GM23338 (cell line): ENCODE measurements at regions not wholly inside any gene's neighbourhood (a gene's known extent, or its start where the extent isn't known, plus 50 kb on each side); places are given as distances from the start of the nearest gene placed in this dataset.

Experiments
- ATAC-seq: fragments of 200-7000 bp; cut with Tn5 transposase; 3 replicates; pipeline ENCODE4 v1.9.1; 2020
- DNase-seq: peaks from one replicate; pipeline ENCODE4 v3.0.0-alpha.2; 2015; ENCODE audit warnings: low spot score
- H2AFZ ChIP-seq: fragments of 200-600 bp; sonication (generic); 2 replicates; pipeline ENCODE4 v1.8.0; 2016; ENCODE audit warnings: antibody characterized with exemption, mild to moderate bottlenecking, moderate library complexity
- H3F3A ChIP-seq: fragments of 200-600 bp; sonication (generic); replicated peaks from 2 replicates; pipeline ENCODE4 v1.8.0; 2017; ENCODE audit warnings: antibody characterized with exemption, mixed run types, low read depth
- H3K27ac ChIP-seq: fragments of 200-600 bp; sonication (generic); 2 replicates; pipeline ENCODE4 v1.6.1; 2016; ENCODE audit warnings: low read depth
- H3K27me3 ChIP-seq: fragments of 200-600 bp; sonication (generic); 2 replicates; pipeline ENCODE4 v1.8.0; 2016; ENCODE audit warnings: mild to moderate bottlenecking, mixed run types, moderate library complexity; ENCODE audit not compliant: insufficient read depth
- H3K36me3 ChIP-seq: fragments of 200-600 bp; sonication (generic); 2 replicates; pipeline ENCODE4 v1.8.0; 2016; ENCODE audit warnings: mild to moderate bottlenecking; ENCODE audit not compliant: insufficient read depth
- H3K4me1 ChIP-seq: fragments of 200-600 bp; sonication (generic); 2 replicates; pipeline ENCODE4 v1.8.0; 2016; ENCODE audit warnings: mild to moderate bottlenecking, moderate library complexity; ENCODE audit not compliant: insufficient read depth
- H3K4me2 ChIP-seq: fragments of 200-600 bp; sonication (generic); 2 replicates; pipeline ENCODE4 v1.7.1; 2017; ENCODE audit warnings: mixed run types
- H3K4me3 ChIP-seq: fragments of 200-600 bp; sonication (generic); 2 replicates; pipeline ENCODE4 v1.6.1; 2016; ENCODE audit warnings: mixed run types
- H3K79me2 ChIP-seq: fragments of 200-600 bp; sonication (generic); replicated peaks from 2 replicates; pipeline ENCODE4 v1.8.0; 2017; ENCODE audit warnings: mild to moderate bottlenecking; ENCODE audit not compliant: insufficient read depth
- H3K9me2 ChIP-seq: fragments of 200-600 bp; sonication (generic); 2 replicates; pipeline ENCODE4 v1.8.0; 2017; ENCODE audit not compliant: insufficient read depth
- H4K20me1 ChIP-seq: fragments of 200-600 bp; sonication (generic); replicated peaks from 2 replicates; pipeline ENCODE4 v1.8.0; 2017; ENCODE audit warnings: mild to moderate bottlenecking; ENCODE audit not compliant: insufficient read depth
- H3K27ac Mint-ChIP-seq: 2 replicates; pipeline ENCODE4 v1.8.0; 2020; ENCODE audit warnings: inconsistent platforms, mild to moderate bottlenecking, moderate library complexity, mixed read lengths
- H3K27me3 Mint-ChIP-seq: 3 replicates; pipeline ENCODE4 v1.8.0; 2022; ENCODE audit warnings: low read depth, mild to moderate bottlenecking, moderate library complexity, mixed read lengths, inconsistent platforms; ENCODE audit not compliant: insufficient read depth, poor library complexity
- H3K36me3 Mint-ChIP-seq: 3 replicates; pipeline ENCODE4 v1.8.0; 2021; ENCODE audit warnings: low read depth, mild to moderate bottlenecking, inconsistent platforms, moderate library complexity, mixed read lengths
- H3K4me1 Mint-ChIP-seq: 3 replicates; pipeline ENCODE4 v1.8.0; 2020; ENCODE audit warnings: mild to moderate bottlenecking, inconsistent platforms, mixed read lengths
- H3K4me3 Mint-ChIP-seq: 3 replicates; pipeline ENCODE4 v1.8.0; 2021; ENCODE audit warnings: moderate library complexity, mild to moderate bottlenecking, inconsistent platforms, mixed read lengths
- H3K9me3 Mint-ChIP-seq: 3 replicates; pipeline ENCODE4 v1.8.0; 2020; ENCODE audit warnings: moderate library complexity, mild to moderate bottlenecking, inconsistent platforms, mixed read lengths
- CTCF ChIP-seq, 2 experiments: fragments of 200-600 bp in 1 of 2; sonication (generic) in 1 of 2; conservative IDR thresholded peaks; 2 replicates each; pipeline versions ENCODE4 v1.5.1 to v1.6.1; 2016 to 2017; ENCODE audit warnings: antibody characterized with exemption in 2 of 2, low read depth in 2 of 2, mild to moderate bottlenecking in 2 of 2, moderate library complexity in 1 of 2
- ETS1 ChIP-seq: IDR thresholded peaks from 2 replicates; pipeline ENCODE4 v1.6.1; 2016; ENCODE audit warnings: antibody characterized with exemption
- EZH2 ChIP-seq: fragments of 200-600 bp; sonication (generic); IDR thresholded peaks from one replicate; pipeline ENCODE4 v1.8.0; 2017; ENCODE audit warnings: antibody characterized with exemption, mild to moderate bottlenecking, low read depth; ENCODE audit not compliant: unreplicated experiment
- EZH2phosphoT487 ChIP-seq: fragments of 200-600 bp; sonication (generic); IDR thresholded peaks from one replicate; pipeline ENCODE4 v1.8.1; 2018; ENCODE audit warnings: antibody characterized with exemption; ENCODE audit not compliant: unreplicated experiment
- JUNB ChIP-seq: IDR thresholded peaks from one replicate; pipeline ENCODE4 v1.6.1; 2016; ENCODE audit warnings: antibody characterized with exemption; ENCODE audit not compliant: unreplicated experiment
- NANOG ChIP-seq: IDR thresholded peaks from 2 replicates; pipeline ENCODE4 v1.6.1; 2016; ENCODE audit warnings: antibody characterized with exemption, borderline replicate concordance
- POLR2AphosphoS5 ChIP-seq: IDR thresholded peaks from 2 replicates; pipeline ENCODE4 v1.6.1; 2016; ENCODE audit warnings: antibody characterized with exemption, low read depth
- REST ChIP-seq: IDR thresholded peaks from one replicate; pipeline ENCODE4 v1.6.1; 2018; ENCODE audit warnings: antibody characterized with exemption; ENCODE audit not compliant: unreplicated experiment
- STAT1 ChIP-seq: IDR thresholded peaks from one replicate; pipeline ENCODE4 v1.6.1; 2016; ENCODE audit warnings: antibody characterized with exemption; ENCODE audit not compliant: unreplicated experiment
- ZNF114 ChIP-seq: fragments of 250-450 bp; sonication (Bioruptor Pico); IDR thresholded peaks from 2 replicates; pipeline ENCODE4 v1.5.0; 2020; ENCODE audit warnings: mild to moderate bottlenecking, moderate library complexity
- ZNF331 ChIP-seq: fragments of 250-450 bp; sonication (Bioruptor Pico); IDR thresholded peaks from 2 replicates; pipeline ENCODE4 v1.5.0; 2020; ENCODE audit warnings: low read depth, mild to moderate bottlenecking, moderate library complexity

GRCh38 chr11:24249921-24250320 lies 246.9 kb upstream of the LUZP2 start:
- Mint-ChIP-seq H3K4me1 (peaks cover 6% of the 10 kb centered on the region; the same call in 2 of the 3 replicates), H3K27ac (no peak overlapping the region), H3K9me3 (no peaks in the 10 kb centered on the region), H3K27me3 (no peaks in the 10 kb centered on the region), H3K36me3 (no peaks in the 10 kb centered on the region), H3K4me3 (no peak overlapping the region)
- H3K79me2 ChIP-seq = no peaks in the 10 kb centered on the region
- no peaks in the 10 kb centered on the region for H3K27me3 ChIP-seq
- ATAC-seq (no peak), DNase-seq (no peak)
- no peak overlapping the region for H2AFZ ChIP-seq
- H3K27ac ChIP-seq = no peak overlapping the region
- H3K36me3 ChIP-seq = no peaks in the 10 kb centered on the region
- H3K4me1 ChIP-seq = no peaks in the 10 kb centered on the region
- no peaks in the 10 kb centered on the region for H4K20me1 ChIP-seq
- H3K4me2 ChIP-seq = no peak overlapping the region
- no peaks in the 10 kb centered on the region for H3K9me2 ChIP-seq
- no peaks in the 10 kb centered on the region for H3F3A ChIP-seq
- H3K4me3 ChIP-seq = no peak overlapping the region
- no peak for TF ChIP-seq EZH2phosphoT487
- TF ChIP-seq REST = no peak
- TF ChIP-seq JUNB = no peak

GRCh38 chr11:24253237-24253760 lies 243.6 kb upstream of the LUZP2 start:
- no peak for ATAC-seq
- H3K27ac Mint-ChIP-seq = no peak overlapping the region

More at GRCh38 chr11:24253237-24253760, 243.6 kb upstream of the LUZP2 start:
- Mint-ChIP-seq H3K9me3 (no peaks in the 10 kb centered on the region), H3K4me3 (no peak overlapping the region), H3K36me3 (no peaks in the 10 kb centered on the region), H3K27me3 (no peaks in the 10 kb centered on the region), H3K4me1 (peaks cover 6% of the 10 kb centered on the region; the same call in 2 of the 3 replicates)
- Histone ChIP-seq H3K27me3 (no peaks in the 10 kb centered on the region), H3K36me3 (no peaks in the 10 kb centered on the region), H3K27ac (no peak overlapping the region), H3K4me3 (no peak overlapping the region), H2AFZ (peak overlapping the region; percentile 21; the same call in 1 of the 2 replicates), H3K4me2 (no peak overlapping the region), H3K9me2 (no peaks in the 10 kb centered on the region), H3K4me1 (no peaks in the 10 kb centered on the region), H3F3A (no peaks in the 10 kb centered on the region), H4K20me1 (no peaks in the 10 kb centered on the region), H3K79me2 (no peaks in the 10 kb centered on the region)
- DNase-seq = no peak
- TF ChIP-seq POLR2AphosphoS5 = no peak
- TF ChIP-seq CTCF (conservative IDR thresholded peaks at IDR 0.05; ENCODE audit: low read depth in 2 of 2) = no peak
- TF ChIP-seq EZH2phosphoT487 = no peak
- TF ChIP-seq EZH2 = no peak
- TF ChIP-seq ZNF114 (CRISPR knock-in tag) = no peak
- no peak for TF ChIP-seq ZNF331 (CRISPR knock-in tag)
- TF ChIP-seq JUNB = no peak
- no peak for TF ChIP-seq STAT1
- TF ChIP-seq ETS1 = no peak
- TF ChIP-seq NANOG = no peak
